ENCODE measurements at regions not wholly inside any gene's neighbourhood (a gene's known extent, or its start where the extent isn't known, plus 50 kb on each side); places are given as distances from the start of the nearest gene placed in this dataset.

DNA sequence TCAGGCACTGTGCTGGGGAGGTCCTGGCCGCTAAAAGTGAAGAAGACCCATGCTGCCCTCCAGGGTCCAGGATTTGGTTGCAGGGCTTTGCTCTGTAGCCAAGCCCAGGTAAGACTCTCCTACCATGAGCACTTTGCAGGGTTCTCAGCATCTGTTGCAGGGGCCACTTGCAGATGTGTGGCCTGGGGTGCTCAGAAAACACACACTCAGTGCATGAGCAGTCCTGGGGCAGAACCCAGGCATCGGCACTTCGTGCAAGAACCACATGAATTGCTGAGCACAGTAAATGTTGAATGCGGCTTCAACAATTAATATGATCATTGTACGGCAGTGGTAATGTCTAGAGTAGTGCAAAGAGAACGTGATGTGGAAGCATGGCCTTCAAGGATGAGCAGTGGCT lies 98.5 kb upstream of the SMIM21 start:
- TF ChIP-seq, protein P1, sequence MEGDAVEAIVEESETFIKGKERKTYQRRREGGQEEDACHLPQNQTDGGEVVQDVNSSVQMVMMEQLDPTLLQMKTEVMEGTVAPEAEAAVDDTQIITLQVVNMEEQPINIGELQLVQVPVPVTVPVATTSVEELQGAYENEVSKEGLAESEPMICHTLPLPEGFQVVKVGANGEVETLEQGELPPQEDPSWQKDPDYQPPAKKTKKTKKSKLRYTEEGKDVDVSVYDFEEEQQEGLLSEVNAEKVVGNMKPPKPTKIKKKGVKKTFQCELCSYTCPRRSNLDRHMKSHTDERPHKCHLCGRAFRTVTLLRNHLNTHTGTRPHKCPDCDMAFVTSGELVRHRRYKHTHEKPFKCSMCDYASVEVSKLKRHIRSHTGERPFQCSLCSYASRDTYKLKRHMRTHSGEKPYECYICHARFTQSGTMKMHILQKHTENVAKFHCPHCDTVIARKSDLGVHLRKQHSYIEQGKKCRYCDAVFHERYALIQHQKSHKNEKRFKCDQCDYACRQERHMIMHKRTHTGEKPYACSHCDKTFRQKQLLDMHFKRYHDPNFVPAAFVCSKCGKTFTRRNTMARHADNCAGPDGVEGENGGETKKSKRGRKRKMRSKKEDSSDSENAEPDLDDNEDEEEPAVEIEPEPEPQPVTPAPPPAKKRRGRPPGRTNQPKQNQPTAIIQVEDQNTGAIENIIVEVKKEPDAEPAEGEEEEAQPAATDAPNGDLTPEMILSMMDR (conservative IDR thresholded peaks at IDR 0.05; ENCODE audit: low read length) = no peak
- TF ChIP-seq EZH2phosphoT487 (IDR thresholded peaks at IDR 0.05; ENCODE audit: borderline replicate concordance, low read depth, low read length) = no peak
